ENCODE measurements at regions not wholly inside any gene's neighbourhood (a gene's known extent, or its start where the extent isn't known, plus 50 kb on each side); places are given as distances from the start of the nearest gene placed in this dataset.

- no peak for FAIRE-seq
- no peak overlapping the region for H2AFZ ChIP-seq (ENCODE audit: low read depth, low read length)
- H3K79me2 ChIP-seq (ENCODE audit: insufficient read depth, low read length): no peaks in the 10 kb centered on the region
Observed at GRCh38 chr20:11551479-11551878, 366.2 kb upstream of the BTBD3 start.

GRCh38 chr20:11553603-11554002 is 364.1 kb upstream of the BTBD3 start:
- H2AFZ ChIP-seq (ENCODE audit: low read depth, low read length): no peak overlapping the region
- DNase-seq (ENCODE audit: low read depth): no peak
- no peak for FAIRE-seq
- no peak overlapping the region for H3K4me3 Mint-ChIP-seq (ENCODE audit: unreplicated experiment)
- H3K36me3 ChIP-seq (ENCODE audit: insufficient read depth, low read length): no peaks in the 10 kb centered on the region
- no peak overlapping the region for H3K27ac ChIP-seq (ENCODE audit: low read depth, low read length)
- H3K27me3 ChIP-seq (ENCODE audit: insufficient read depth, low read length): no peaks in the 10 kb centered on the region
- no peak overlapping the region for H3K4me3 ChIP-seq (ENCODE audit: insufficient read depth, low read depth, low read length)
- H3K9me3 Mint-ChIP-seq (ENCODE audit: unreplicated experiment): no peaks in the 10 kb centered on the region
- no peak overlapping the region for H3K4me2 ChIP-seq (ENCODE audit: low read length)
- TF ChIP-seq EZH2 (IDR thresholded peaks at IDR 0.05; ENCODE audit: insufficient read depth, low read length): no peak
- peak; percentile 32 for TF ChIP-seq CTCF (IDR thresholded peaks at IDR 0.05; ENCODE audit: insufficient read depth, low read depth, low read length)
- no peak overlapping the region for H3K9ac ChIP-seq (ENCODE audit: low read length)
- H3K36me3 Mint-ChIP-seq (ENCODE audit: low read depth, unreplicated experiment): no peaks in the 10 kb centered on the region
- no peaks in the 10 kb centered on the region for H3K27me3 Mint-ChIP-seq (ENCODE audit: low read depth, unreplicated experiment)
- H3K27ac Mint-ChIP-seq (ENCODE audit: unreplicated experiment): no peak overlapping the region
- no peaks in the 10 kb centered on the region for H3K79me2 ChIP-seq (ENCODE audit: insufficient read depth, low read length)
- peaks cover 3% of the 10 kb centered on the region for H3K4me1 Mint-ChIP-seq (ENCODE audit: low read depth, unreplicated experiment)
- no peaks in the 10 kb centered on the region for H3K4me1 ChIP-seq (ENCODE audit: insufficient read depth, low read length)
- H3K9me3 ChIP-seq (ENCODE audit: insufficient read depth, low read depth, low read length): no peaks in the 10 kb centered on the region
- no peaks in the 10 kb centered on the region for H4K20me1 ChIP-seq (ENCODE audit: insufficient read depth, low read length)

More at GRCh38 chr20:11551479-11551878, 366.2 kb upstream of the BTBD3 start:
- H3K4me2 ChIP-seq (ENCODE audit: low read length): no peak overlapping the region
- Mint-ChIP-seq H3K9me3 (ENCODE audit: unreplicated experiment) (no peaks in the 10 kb centered on the region), H3K4me3 (ENCODE audit: unreplicated experiment) (no peak overlapping the region), H3K36me3 (ENCODE audit: low read depth, unreplicated experiment) (no peaks in the 10 kb centered on the region), H3K27me3 (ENCODE audit: low read depth, unreplicated experiment) (no peaks in the 10 kb centered on the region), H3K27ac (ENCODE audit: unreplicated experiment) (no peak overlapping the region), H3K4me1 (ENCODE audit: low read depth, unreplicated experiment) (peaks cover 3% of the 10 kb centered on the region)
- H4K20me1 ChIP-seq (ENCODE audit: insufficient read depth, low read length): no peaks in the 10 kb centered on the region
- no peak overlapping the region for H3K9ac ChIP-seq (ENCODE audit: low read length)
- TF ChIP-seq CTCF (IDR thresholded peaks at IDR 0.05; ENCODE audit: insufficient read depth, low read depth, low read length): no peak
- TF ChIP-seq EZH2 (IDR thresholded peaks at IDR 0.05; ENCODE audit: insufficient read depth, low read length): no peak
- no peak overlapping the region for H3K4me3 ChIP-seq (ENCODE audit: insufficient read depth, low read depth, low read length)
- no peaks in the 10 kb centered on the region for H3K4me1 ChIP-seq (ENCODE audit: insufficient read depth, low read length)
- no peak overlapping the region for H3K27ac ChIP-seq (ENCODE audit: low read depth, low read length)
- no peak for DNase-seq (ENCODE audit: low read depth)
- H3K36me3 ChIP-seq (ENCODE audit: insufficient read depth, low read length): no peaks in the 10 kb centered on the region
- no peaks in the 10 kb centered on the region for H3K9me3 ChIP-seq (ENCODE audit: insufficient read depth, low read depth, low read length)
- no peaks in the 10 kb centered on the region for H3K27me3 ChIP-seq (ENCODE audit: insufficient read depth, low read length)

- DNase-seq (ENCODE audit: low read depth) (no peak), FAIRE-seq (no peak)
- no peaks in the 10 kb centered on the region for H3K79me2 ChIP-seq (ENCODE audit: insufficient read depth, low read length)
- H4K20me1 ChIP-seq (ENCODE audit: insufficient read depth, low read length): no peaks in the 10 kb centered on the region
- no peak overlapping the region for H3K27ac ChIP-seq (ENCODE audit: low read depth, low read length)
- no peaks in the 10 kb centered on the region for H3K9me3 Mint-ChIP-seq (ENCODE audit: unreplicated experiment)
- H3K27ac Mint-ChIP-seq (ENCODE audit: unreplicated experiment): no peak overlapping the region
- no peaks in the 10 kb centered on the region for H3K4me1 Mint-ChIP-seq (ENCODE audit: low read depth, unreplicated experiment)
- H3K9ac ChIP-seq (ENCODE audit: low read length): no peak overlapping the region
- no peak overlapping the region for H3K4me2 ChIP-seq (ENCODE audit: low read length)
- H3K4me3 Mint-ChIP-seq (ENCODE audit: unreplicated experiment): no peak overlapping the region
- no peaks in the 10 kb centered on the region for H3K27me3 Mint-ChIP-seq (ENCODE audit: low read depth, unreplicated experiment)
- H3K4me3 ChIP-seq (ENCODE audit: insufficient read depth, low read depth, low read length): no peak overlapping the region
- H2AFZ ChIP-seq (ENCODE audit: low read depth, low read length): no peak overlapping the region
- no peak for TF ChIP-seq CTCF (IDR thresholded peaks at IDR 0.05; ENCODE audit: insufficient read depth, low read depth, low read length)
- H3K4me1 ChIP-seq (ENCODE audit: insufficient read depth, low read length): no peaks in the 10 kb centered on the region
- no peaks in the 10 kb centered on the region for H3K27me3 ChIP-seq (ENCODE audit: insufficient read depth, low read length)
- H3K36me3 Mint-ChIP-seq (ENCODE audit: low read depth, unreplicated experiment): no peaks in the 10 kb centered on the region
- H3K36me3 ChIP-seq (ENCODE audit: insufficient read depth, low read length): no peaks in the 10 kb centered on the region
- H3K9me3 ChIP-seq (ENCODE audit: insufficient read depth, low read depth, low read length): no peaks in the 10 kb centered on the region
Observed at GRCh38 chr20:11555510-11555909, 362.2 kb upstream of the BTBD3 start.
